Right lobe of liver (tissue), 6 donors: ENCODE measurements at regions not wholly inside any gene's neighbourhood (a gene's known extent, or its start where the extent isn't known, plus 50 kb on each side); places are given as distances from the start of the nearest gene placed in this dataset.

Source experiments
- ATAC-seq, 4 donors: fragments of 200-7000 bp; cut with Tn5 transposase; one replicate each; pipeline ENCODE4 v1.9.1; 2020; ENCODE audit warnings: mild to moderate bottlenecking in 4 of 4, moderate library complexity in 4 of 4
- DNase-seq, 3 donors: peaks; one replicate each; pipeline ENCODE4 v3.0.0-alpha.2; 2020
- H3K27ac ChIP-seq, 3 donors: fragments of 200-600 bp; one replicate each; pipeline ENCODE4 v1.8.0; 2022
- H3K27me3 ChIP-seq, 2 donors: fragments of 200-600 bp; one replicate each; pipeline ENCODE4 v1.8.0; 2022
- H3K36me3 ChIP-seq, 4 donors: fragments of 200-600 bp; sonication (generic) in 1 of 4; one replicate each; pipeline versions ENCODE4 v1.5.1 to v1.8.0; 2017 to 2022; ENCODE audit warnings: control low read depth in 1 of 4
- H3K4me1 ChIP-seq, 4 donors: fragments of 200-600 bp; sonication (generic) in 1 of 4; one replicate each; pipeline versions ENCODE4 v1.5.1 to v1.8.0; 2017 to 2022; ENCODE audit warnings: control low read depth in 1 of 4
- H3K4me3 ChIP-seq, 3 donors: fragments of 200-600 bp; one replicate each; pipeline ENCODE4 v1.8.0; 2022
- H3K9me3 ChIP-seq, 4 donors: fragments of 200-600 bp; sonication (generic) in 1 of 4; one replicate each; pipeline versions ENCODE4 v1.5.1 to v1.8.0; 2017 to 2022; ENCODE audit warnings: control low read depth in 1 of 4
- POLR2A ChIP-seq: fragments of 450-650 bp; IDR thresholded peaks from one replicate; pipeline ENCODE4 v1.6.1; 2017; ENCODE audit warnings: antibody characterized with exemption, mild to moderate bottlenecking
- WGBS: methylation state at CpG from one replicate; pipeline ENCODE4 v1.1.6; 2018; ENCODE audit warnings: low coverage, low lambda C conversion rate; ENCODE audit not compliant: insufficient coverage; ENCODE audit errors: missing lambda C conversion rate; 5-methylcytosine and 5-hydroxymethylcytosine counted together
- intact Hi-C, 2 donors: fragments of 100-400 bp; cut with DNase I; formaldehyde crosslinking; loops; one replicate each; pipeline versions ENCODE4 v1.11.2 to v1.14.1; 2022
- TF ChIP-seq, protein P1 (sequence below), 4 donors: fragments of 200-600 bp in 3 of 4; fragments of 450-650 bp in 1 of 4; IDR thresholded peaks; one replicate each; pipeline versions ENCODE4 v1.5.1 to v1.8.0; 2016 to 2022; ENCODE audit warnings: antibody characterized with exemption in 4 of 4, mild to moderate bottlenecking in 2 of 4
- donor health status: DM: no; HTN: yes; CAD: no.
- donor health status: DM: no; HTN: no; CAD: no.
- donor health status: DM: no; HTN: no; CAD: no.
- donor health status: DM: no; HTN: yes; CAD: no.
- donor health status: DM: no; HTN: yes; CAD: no.

DNA sequence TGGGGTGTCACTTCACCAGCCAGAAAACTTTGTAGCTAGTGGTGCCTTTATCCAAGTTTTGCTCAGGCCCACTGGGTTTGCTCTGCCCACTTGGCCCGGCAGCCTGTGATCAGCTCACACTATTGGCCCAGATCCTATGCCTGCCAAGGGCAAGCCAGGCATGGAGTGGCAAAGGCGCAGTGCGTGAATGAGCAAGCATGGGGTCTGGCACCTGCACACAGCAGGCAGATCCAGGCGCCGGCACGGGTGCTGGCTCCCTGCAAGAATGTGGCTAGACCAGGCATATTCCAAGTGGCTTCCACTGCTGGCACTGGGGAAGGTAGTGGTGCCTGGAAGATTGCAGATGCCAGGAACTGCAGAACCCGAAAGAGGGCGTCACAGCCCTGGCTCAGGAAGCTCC is 346.9 kb downstream of the LMBRD1 start:
- no peak overlapping the region for H3K4me3 ChIP-seq
- H3K27me3 ChIP-seq, result no peaks in the 10 kb centered on the region
- H3K27ac ChIP-seq, result no peak overlapping the region
- ATAC-seq (peak in 1 of 4 donors; percentile 25), DNase-seq (no peak)
- no peaks in the 10 kb centered on the region for H3K36me3 ChIP-seq
- H3K9me3 ChIP-seq, result no peaks in the 10 kb centered on the region
- WGBS, result 83% methylated on average over 7 of the region's 8 CpGs
- intact Hi-C loops, result no loop called here
- H3K4me1 ChIP-seq, result no peaks in the 10 kb centered on the region
- TF ChIP-seq, protein P1, sequence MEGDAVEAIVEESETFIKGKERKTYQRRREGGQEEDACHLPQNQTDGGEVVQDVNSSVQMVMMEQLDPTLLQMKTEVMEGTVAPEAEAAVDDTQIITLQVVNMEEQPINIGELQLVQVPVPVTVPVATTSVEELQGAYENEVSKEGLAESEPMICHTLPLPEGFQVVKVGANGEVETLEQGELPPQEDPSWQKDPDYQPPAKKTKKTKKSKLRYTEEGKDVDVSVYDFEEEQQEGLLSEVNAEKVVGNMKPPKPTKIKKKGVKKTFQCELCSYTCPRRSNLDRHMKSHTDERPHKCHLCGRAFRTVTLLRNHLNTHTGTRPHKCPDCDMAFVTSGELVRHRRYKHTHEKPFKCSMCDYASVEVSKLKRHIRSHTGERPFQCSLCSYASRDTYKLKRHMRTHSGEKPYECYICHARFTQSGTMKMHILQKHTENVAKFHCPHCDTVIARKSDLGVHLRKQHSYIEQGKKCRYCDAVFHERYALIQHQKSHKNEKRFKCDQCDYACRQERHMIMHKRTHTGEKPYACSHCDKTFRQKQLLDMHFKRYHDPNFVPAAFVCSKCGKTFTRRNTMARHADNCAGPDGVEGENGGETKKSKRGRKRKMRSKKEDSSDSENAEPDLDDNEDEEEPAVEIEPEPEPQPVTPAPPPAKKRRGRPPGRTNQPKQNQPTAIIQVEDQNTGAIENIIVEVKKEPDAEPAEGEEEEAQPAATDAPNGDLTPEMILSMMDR (IDR thresholded peaks at IDR 0.05), result no peak
- TF ChIP-seq POLR2A, result no peak
